HCT116 (cell line): ENCODE measurements at regions not wholly inside any gene's neighbourhood (a gene's known extent, or its start where the extent isn't known, plus 50 kb on each side); places are given as distances from the start of the nearest gene placed in this dataset.
A peak's percentile ranks its signal among the peaks of the same experiment; 100 is the strongest.

Experiments
- ATAC-seq: fragments of 200-7000 bp; cut with Tn5 transposase; 2 replicates; pipeline ENCODE4 v1.9.1; 2020; ENCODE audit warnings: mild to moderate bottlenecking, moderate library complexity
- BruUV-seq: library from RNA; stranded (reverse); fragments of 400-500 nt; replicated peaks from 2 replicates; lab custom pipeline; 2021; lab: Mats Ljungman, UMichigan
- CTCF ChIA-PET: fragments of 300-600 bp; sonication (Branson Sonifier 250); formaldehyde crosslinking; loops from one replicate; lab custom pipeline; 2021; ENCODE audit warnings: antibody characterized with exemption; lab: Charles Lee
- POLR2A ChIA-PET: fragments of 300-600, 350-600 bp; sonication (Branson Sonifier 250); formaldehyde crosslinking; loops from one replicate; lab custom pipeline; 2021; ENCODE audit warnings: antibody characterized with exemption; lab: Charles Lee
- RAD21 ChIA-PET, 2 experiments: fragments of 300-600 bp; sonication (Branson Sonifier 250); formaldehyde crosslinking; loops; one replicate each; lab custom pipeline; 2023; ENCODE audit warnings: low total read pairs in 2 of 2; ENCODE audit not compliant: uncharacterized antibody in 2 of 2, unreplicated experiment in 2 of 2, low non-redundant PET in 1 of 2; lab: Charles Lee
- DNase-seq: peaks from one replicate; pipeline ENCODE4 v3.0.0-alpha.2; 2010; ENCODE audit warnings: low read depth, low spot score
- H2AFZ ChIP-seq: fragments of 200-600 bp; shearing (Covaris generic), sonication (generic); 2 replicates; pipeline ENCODE4 v1.6.1; 2017; ENCODE audit warnings: low read depth, mixed run types, mixed read lengths, antibody characterized with exemption, low read length; ENCODE audit not compliant: poor library complexity, severe bottlenecking
- H3K27ac ChIP-seq: 2 replicates; pipeline ENCODE4 v1.5.1; 2012; ENCODE audit warnings: low read depth, low read length
- H3K27me3 ChIP-seq: fragments of 200-600 bp; sonication (generic); 2 replicates; pipeline ENCODE4 v1.6.1; 2016; ENCODE audit warnings: mixed run types, low read length, mixed read lengths; ENCODE audit not compliant: insufficient read depth
- H3K36me3 ChIP-seq, 2 experiments: fragments of 200-500 bp in 1 of 2; fragments of 200-600 bp in 1 of 2; sonication (Bioruptor generic) in 1 of 2; sonication (generic) in 1 of 2; 2 replicates each; pipeline versions ENCODE4 v1.5.1 to v1.6.1; 2014 to 2016; ENCODE audit warnings: low read length in 2 of 2, inconsistent platforms in 1 of 2, mixed read lengths in 1 of 2, mixed run types in 1 of 2; ENCODE audit not compliant: insufficient read depth in 2 of 2, control insufficient read depth in 1 of 2
- H3K4me1 ChIP-seq, 2 experiments: fragments of 200-600 bp in 1 of 2; sonication (generic) in 1 of 2; 2 replicates each; pipeline versions ENCODE4 v1.5.1 to v1.6.1; 2012 to 2017; ENCODE audit warnings: low read length in 2 of 2, inconsistent platforms in 1 of 2, mild to moderate bottlenecking in 1 of 2, mixed read lengths in 1 of 2, mixed run types in 1 of 2, moderate library complexity in 1 of 2; ENCODE audit not compliant: insufficient read depth in 2 of 2, control insufficient read depth in 1 of 2
- H3K4me2 ChIP-seq: fragments of 200-600 bp; sonication (generic); 2 replicates; pipeline ENCODE4 v1.6.1; 2017; ENCODE audit warnings: mixed run types, low read length, mixed read lengths
- H3K4me3 ChIP-seq, 2 experiments: fragments of 200-600 bp in 1 of 2; sonication (generic) in 1 of 2; replicated peaks in 1 of 2; 2 replicates each; pipeline ENCODE4 v1.5.1; 2011 to 2016; ENCODE audit warnings: low read length in 2 of 2, control low read depth in 1 of 2, low read depth in 1 of 2, mild to moderate bottlenecking in 1 of 2, mixed read lengths in 1 of 2, mixed run types in 1 of 2
- H3K79me2 ChIP-seq: fragments of 200-600 bp; sonication (generic); 2 replicates; pipeline ENCODE4 v1.6.1; 2017; ENCODE audit warnings: mild to moderate bottlenecking, mixed run types, low read length, moderate library complexity, mixed read lengths; ENCODE audit not compliant: insufficient read depth
- H3K9ac ChIP-seq: fragments of 200-600 bp; sonication (generic); 2 replicates; pipeline ENCODE4 v1.6.1; 2016; ENCODE audit warnings: low read length, mixed read lengths
- H3K9me2 ChIP-seq: fragments of 200-600 bp; sonication (generic), shearing (Covaris generic); 2 replicates; pipeline ENCODE4 v1.6.1; 2017; ENCODE audit warnings: mixed run types, mild to moderate bottlenecking, moderate library complexity; ENCODE audit not compliant: insufficient read depth
- H3K9me3 ChIP-seq, 2 experiments: fragments of 200-500 bp in 1 of 2; fragments of 200-600 bp in 1 of 2; sonication (Bioruptor generic) in 1 of 2; sonication (generic) in 1 of 2; 2 replicates each; pipeline ENCODE4 v1.6.1; 2014 to 2017; ENCODE audit warnings: low read length in 2 of 2, mixed read lengths in 2 of 2, inconsistent platforms in 1 of 2, low read depth in 1 of 2, mild to moderate bottlenecking in 1 of 2, mixed run types in 1 of 2, moderate library complexity in 1 of 2; ENCODE audit not compliant: control insufficient read depth in 1 of 2, insufficient read depth in 1 of 2
- H4K20me1 ChIP-seq: fragments of 200-600 bp; sonication (generic), shearing (Covaris generic); 2 replicates; pipeline ENCODE4 v1.6.1; 2017; ENCODE audit warnings: mixed run types, mild to moderate bottlenecking, moderate library complexity; ENCODE audit not compliant: insufficient read depth
- CBX3 ChIP-seq: IDR thresholded peaks from 2 replicates; pipeline ENCODE4 v1.6.1; 2012; ENCODE audit warnings: low read depth
- CEBPB ChIP-seq: IDR thresholded peaks from 2 replicates; pipeline ENCODE4 v1.6.1; 2012; ENCODE audit warnings: low read depth
- EGR1 ChIP-seq: IDR thresholded peaks from 2 replicates; pipeline ENCODE4 v1.6.1; 2012; ENCODE audit warnings: low read depth
- ELF1 ChIP-seq: IDR thresholded peaks from 2 replicates; pipeline ENCODE4 v1.6.1; 2012; ENCODE audit warnings: low read depth, borderline replicate concordance
- EZH2 ChIP-seq: fragments of 200-600 bp; sonication (generic); IDR thresholded peaks from 2 replicates; pipeline ENCODE4 v1.6.1; 2017; ENCODE audit warnings: antibody characterized with exemption, mixed run types
- EZH2phosphoT487 ChIP-seq: fragments of 200-600 bp; IDR thresholded peaks from 2 replicates; pipeline ENCODE4 v1.6.1; 2018; ENCODE audit warnings: antibody characterized with exemption, borderline replicate concordance
- FOSL1 ChIP-seq: IDR thresholded peaks from 2 replicates; pipeline ENCODE4 v1.6.1; 2012; ENCODE audit warnings: low read depth
- JUND ChIP-seq: IDR thresholded peaks from 2 replicates; pipeline ENCODE4 v1.6.1; 2012
- POLR2AphosphoS5 ChIP-seq: IDR thresholded peaks from 2 replicates; pipeline ENCODE4 v1.6.1; 2011; ENCODE audit warnings: mild to moderate bottlenecking, low read depth, low read length, moderate library complexity
- SIN3A ChIP-seq: IDR thresholded peaks from 2 replicates; pipeline ENCODE4 v1.6.1; 2012; ENCODE audit warnings: low read depth
- SRF ChIP-seq: IDR thresholded peaks from 2 replicates; pipeline ENCODE4 v1.6.1; 2012; ENCODE audit warnings: low read depth
- TCF7L2 ChIP-seq: IDR thresholded peaks from 2 replicates; pipeline ENCODE4 v1.7.0; 2011; ENCODE audit warnings: borderline replicate concordance, inconsistent platforms; ENCODE audit not compliant: insufficient read depth, insufficient read length; ENCODE audit errors: extremely low read depth
- YY1 ChIP-seq: IDR thresholded peaks from 2 replicates; pipeline ENCODE4 v1.6.1; 2011; ENCODE audit warnings: low read length, low read depth, moderate library complexity, mild to moderate bottlenecking; ENCODE audit not compliant: insufficient replicate concordance; ENCODE audit errors: extremely low read depth
- ZFX ChIP-seq: fragments of 450-650 bp; IDR thresholded peaks from 2 replicates; pipeline ENCODE4 v1.6.1; 2017
- ZNF274 ChIP-seq: fragments of 200-500 bp; sonication (Bioruptor generic); IDR thresholded peaks from 2 replicates; pipeline ENCODE4 v1.6.1; 2014; ENCODE audit warnings: mild to moderate bottlenecking, low read depth, low read length, inconsistent platforms
- intact Hi-C: fragments of 100-400 bp; cut with micrococcal nuclease; formaldehyde crosslinking; loops from 2 replicates; pipeline ENCODE4 v1.10.0; 2022
- TF ChIP-seq, protein P1 (sequence below): IDR thresholded peaks from 2 replicates; pipeline ENCODE4 v1.6.1; 2011; ENCODE audit warnings: mild to moderate bottlenecking, low read length, moderate library complexity; ENCODE audit not compliant: insufficient replicate concordance; ENCODE audit errors: extremely low read depth
- TF ChIP-seq, protein P2 (sequence below), 3 experiments: fragments of 200-600 bp in 1 of 3; sonication (generic) in 1 of 3; IDR thresholded peaks in 2 of 3; conservative IDR thresholded peaks in 1 of 3; 2 replicates each; pipeline ENCODE4 v1.5.1; 2012 to 2017; ENCODE audit warnings: low read depth in 2 of 3, low read length in 2 of 3, antibody characterized with exemption in 1 of 3, borderline replicate concordance in 1 of 3, control low read depth in 1 of 3, mild to moderate bottlenecking in 1 of 3, mixed read lengths in 1 of 3, mixed run types in 1 of 3, moderate library complexity in 1 of 3; ENCODE audit not compliant: insufficient read depth in 1 of 3
- TF ChIP-seq, protein P3 (sequence below): IDR thresholded peaks from 2 replicates; pipeline ENCODE4 v1.6.1; 2012
- TF ChIP-seq, protein P4 (sequence below): IDR thresholded peaks from 2 replicates; pipeline ENCODE4 v1.6.1; 2012; ENCODE audit warnings: low read depth
- TF ChIP-seq, protein P5 (sequence below): IDR thresholded peaks from 2 replicates; pipeline ENCODE4 v1.6.1; 2012

DNA sequence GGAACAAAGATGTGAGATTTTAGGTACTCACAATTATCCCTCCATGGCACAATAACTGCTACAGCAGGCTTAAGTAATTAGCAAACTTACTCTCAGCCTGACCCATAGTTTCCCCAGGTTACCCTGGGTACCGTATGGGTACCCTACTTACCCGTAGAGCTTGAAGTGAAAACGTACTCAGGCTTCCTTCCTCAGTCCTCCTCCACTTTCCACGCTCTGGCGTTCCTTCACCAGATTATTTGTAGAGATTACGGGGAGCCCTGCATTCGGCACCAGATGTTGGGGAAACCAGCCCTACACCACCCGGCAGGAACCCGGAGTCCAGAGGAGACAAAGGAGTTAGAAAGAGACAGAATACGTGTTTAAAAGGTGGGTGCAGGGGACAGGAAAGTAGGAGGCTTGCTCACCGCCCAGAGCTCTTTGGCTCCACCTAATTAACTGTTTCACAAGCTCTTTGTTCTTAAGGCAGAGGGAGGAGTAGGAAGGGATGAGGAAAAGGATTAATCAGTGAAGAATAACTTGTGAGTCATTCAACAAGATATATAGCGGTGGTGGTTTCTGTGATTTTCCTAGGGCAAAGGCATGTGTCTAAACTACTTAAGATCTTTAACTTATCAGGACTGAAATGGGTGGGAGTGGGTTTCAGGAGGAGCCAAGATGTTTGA lies 1211.2 kb upstream of the TSPY4 start:
- Histone ChIP-seq H2AFZ (no peak overlapping the region), H3K9me3 (no peaks in the 10 kb centered on the region), H3K9ac (peak overlapping the region; percentile 50), H3K79me2 (no peaks in the 10 kb centered on the region), H3K4me2 (peak overlapping the region; percentile 52), H3K9me2 (no peaks in the 10 kb centered on the region), H3K27me3 (no peaks in the 10 kb centered on the region), H4K20me1 (no peaks in the 10 kb centered on the region), H3K4me3 (peak overlapping the region; percentile 40 to 54), H3K36me3 (no peaks in the 10 kb centered on the region), H3K4me1 (peaks cover 0 to 2% of the 10 kb centered on the region in 2 experiments; a peak in 1 of 4 replicates), H3K27ac (no peak overlapping the region)
- RAD21 ChIA-PET, result no interaction called here
- DNase-seq, result peak; percentile 4
- intact Hi-C loops, result no loop called here
- CTCF ChIA-PET, result no interaction called here
- TF ChIP-seq ZNF274 (no peak), JUND (no peak), EGR1 (no peak), SRF (no peak), CBX3 (no peak), TCF7L2 (no peak), POLR2AphosphoS5 (no peak), EZH2 (no peak), YY1 (no peak), CEBPB (no peak), ELF1 (no peak), SIN3A (no peak), EZH2phosphoT487 (no peak), FOSL1 (no peak), ZFX (no peak)
- TF ChIP-seq, protein P1, sequence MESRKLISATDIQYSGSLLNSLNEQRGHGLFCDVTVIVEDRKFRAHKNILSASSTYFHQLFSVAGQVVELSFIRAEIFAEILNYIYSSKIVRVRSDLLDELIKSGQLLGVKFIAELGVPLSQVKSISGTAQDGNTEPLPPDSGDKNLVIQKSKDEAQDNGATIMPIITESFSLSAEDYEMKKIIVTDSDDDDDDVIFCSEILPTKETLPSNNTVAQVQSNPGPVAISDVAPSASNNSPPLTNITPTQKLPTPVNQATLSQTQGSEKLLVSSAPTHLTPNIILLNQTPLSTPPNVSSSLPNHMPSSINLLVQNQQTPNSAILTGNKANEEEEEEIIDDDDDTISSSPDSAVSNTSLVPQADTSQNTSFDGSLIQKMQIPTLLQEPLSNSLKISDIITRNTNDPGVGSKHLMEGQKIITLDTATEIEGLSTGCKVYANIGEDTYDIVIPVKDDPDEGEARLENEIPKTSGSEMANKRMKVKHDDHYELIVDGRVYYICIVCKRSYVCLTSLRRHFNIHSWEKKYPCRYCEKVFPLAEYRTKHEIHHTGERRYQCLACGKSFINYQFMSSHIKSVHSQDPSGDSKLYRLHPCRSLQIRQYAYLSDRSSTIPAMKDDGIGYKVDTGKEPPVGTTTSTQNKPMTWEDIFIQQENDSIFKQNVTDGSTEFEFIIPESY, result no peak
- TF ChIP-seq, protein P2, sequence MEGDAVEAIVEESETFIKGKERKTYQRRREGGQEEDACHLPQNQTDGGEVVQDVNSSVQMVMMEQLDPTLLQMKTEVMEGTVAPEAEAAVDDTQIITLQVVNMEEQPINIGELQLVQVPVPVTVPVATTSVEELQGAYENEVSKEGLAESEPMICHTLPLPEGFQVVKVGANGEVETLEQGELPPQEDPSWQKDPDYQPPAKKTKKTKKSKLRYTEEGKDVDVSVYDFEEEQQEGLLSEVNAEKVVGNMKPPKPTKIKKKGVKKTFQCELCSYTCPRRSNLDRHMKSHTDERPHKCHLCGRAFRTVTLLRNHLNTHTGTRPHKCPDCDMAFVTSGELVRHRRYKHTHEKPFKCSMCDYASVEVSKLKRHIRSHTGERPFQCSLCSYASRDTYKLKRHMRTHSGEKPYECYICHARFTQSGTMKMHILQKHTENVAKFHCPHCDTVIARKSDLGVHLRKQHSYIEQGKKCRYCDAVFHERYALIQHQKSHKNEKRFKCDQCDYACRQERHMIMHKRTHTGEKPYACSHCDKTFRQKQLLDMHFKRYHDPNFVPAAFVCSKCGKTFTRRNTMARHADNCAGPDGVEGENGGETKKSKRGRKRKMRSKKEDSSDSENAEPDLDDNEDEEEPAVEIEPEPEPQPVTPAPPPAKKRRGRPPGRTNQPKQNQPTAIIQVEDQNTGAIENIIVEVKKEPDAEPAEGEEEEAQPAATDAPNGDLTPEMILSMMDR (IDR thresholded peaks at IDR 0.05 in 2 of 3, conservative IDR thresholded peaks at IDR 0.05 in 1 of 3; ENCODE audit: borderline replicate concordance in 1 of 3, insufficient read depth in 1 of 3, low read depth in 2 of 3, low read length in 2 of 3), result no peak
- TF ChIP-seq, protein P3, sequence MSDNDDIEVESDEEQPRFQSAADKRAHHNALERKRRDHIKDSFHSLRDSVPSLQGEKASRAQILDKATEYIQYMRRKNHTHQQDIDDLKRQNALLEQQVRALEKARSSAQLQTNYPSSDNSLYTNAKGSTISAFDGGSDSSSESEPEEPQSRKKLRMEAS, result no peak
- TF ChIP-seq, protein P4, sequence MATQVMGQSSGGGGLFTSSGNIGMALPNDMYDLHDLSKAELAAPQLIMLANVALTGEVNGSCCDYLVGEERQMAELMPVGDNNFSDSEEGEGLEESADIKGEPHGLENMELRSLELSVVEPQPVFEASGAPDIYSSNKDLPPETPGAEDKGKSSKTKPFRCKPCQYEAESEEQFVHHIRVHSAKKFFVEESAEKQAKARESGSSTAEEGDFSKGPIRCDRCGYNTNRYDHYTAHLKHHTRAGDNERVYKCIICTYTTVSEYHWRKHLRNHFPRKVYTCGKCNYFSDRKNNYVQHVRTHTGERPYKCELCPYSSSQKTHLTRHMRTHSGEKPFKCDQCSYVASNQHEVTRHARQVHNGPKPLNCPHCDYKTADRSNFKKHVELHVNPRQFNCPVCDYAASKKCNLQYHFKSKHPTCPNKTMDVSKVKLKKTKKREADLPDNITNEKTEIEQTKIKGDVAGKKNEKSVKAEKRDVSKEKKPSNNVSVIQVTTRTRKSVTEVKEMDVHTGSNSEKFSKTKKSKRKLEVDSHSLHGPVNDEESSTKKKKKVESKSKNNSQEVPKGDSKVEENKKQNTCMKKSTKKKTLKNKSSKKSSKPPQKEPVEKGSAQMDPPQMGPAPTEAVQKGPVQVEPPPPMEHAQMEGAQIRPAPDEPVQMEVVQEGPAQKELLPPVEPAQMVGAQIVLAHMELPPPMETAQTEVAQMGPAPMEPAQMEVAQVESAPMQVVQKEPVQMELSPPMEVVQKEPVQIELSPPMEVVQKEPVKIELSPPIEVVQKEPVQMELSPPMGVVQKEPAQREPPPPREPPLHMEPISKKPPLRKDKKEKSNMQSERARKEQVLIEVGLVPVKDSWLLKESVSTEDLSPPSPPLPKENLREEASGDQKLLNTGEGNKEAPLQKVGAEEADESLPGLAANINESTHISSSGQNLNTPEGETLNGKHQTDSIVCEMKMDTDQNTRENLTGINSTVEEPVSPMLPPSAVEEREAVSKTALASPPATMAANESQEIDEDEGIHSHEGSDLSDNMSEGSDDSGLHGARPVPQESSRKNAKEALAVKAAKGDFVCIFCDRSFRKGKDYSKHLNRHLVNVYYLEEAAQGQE, result no peak
- TF ChIP-seq, protein P5, sequence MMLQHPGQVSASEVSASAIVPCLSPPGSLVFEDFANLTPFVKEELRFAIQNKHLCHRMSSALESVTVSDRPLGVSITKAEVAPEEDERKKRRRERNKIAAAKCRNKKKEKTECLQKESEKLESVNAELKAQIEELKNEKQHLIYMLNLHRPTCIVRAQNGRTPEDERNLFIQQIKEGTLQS, result no peak
- no TSS peak for BruUV-seq
- POLR2A ChIA-PET, result no interaction called here
- peak; percentile 74 for ATAC-seq
